ENCODE measurements at regions not wholly inside any gene's neighbourhood (a gene's known extent, or its start where the extent isn't known, plus 50 kb on each side); places are given as distances from the start of the nearest gene placed in this dataset.

GRCh38 chr13:104143760-104144416 is 1077.7 kb upstream of the SLC10A2 start:
- H3K4me3 ChIP-seq (ENCODE audit: control insufficient read depth, low read depth, low read length) = no peak overlapping the region
- no peak for DNase-seq (ENCODE audit: low read depth)
- TF ChIP-seq CTCF (IDR thresholded peaks at IDR 0.05; ENCODE audit: control insufficient read depth, insufficient read depth, low read depth, low read length, missing control alignments) = no peak

- TF ChIP-seq CTCF (IDR thresholded peaks at IDR 0.05; ENCODE audit: control insufficient read depth, insufficient read depth, low read depth, low read length, missing control alignments) = no peak
- no peak for DNase-seq (ENCODE audit: low read depth)
These were observed 1074.3 kb upstream of the SLC10A2 start for GRCh38 chr13:104140552-104140951.

GRCh38 chr13:104137416-104137815 is 1071.2 kb upstream of the SLC10A2 start:
- no peak for TF ChIP-seq CTCF (IDR thresholded peaks at IDR 0.05; ENCODE audit: control insufficient read depth, insufficient read depth, low read depth, low read length, missing control alignments)
- H3K4me3 ChIP-seq (ENCODE audit: control insufficient read depth, low read depth, low read length) = no peak overlapping the region
- DNase-seq (ENCODE audit: low read depth) = no peak

More at GRCh38 chr13:104140552-104140951, 1074.3 kb upstream of the SLC10A2 start:
- no peak overlapping the region for H3K4me3 ChIP-seq (ENCODE audit: control insufficient read depth, low read depth, low read length)

- DNase-seq (ENCODE audit: low read depth) = no peak
- no peak for TF ChIP-seq CTCF (IDR thresholded peaks at IDR 0.05; ENCODE audit: control insufficient read depth, insufficient read depth, low read depth, low read length, missing control alignments)
- no peak overlapping the region for H3K4me3 ChIP-seq (ENCODE audit: control insufficient read depth, low read depth, low read length)
These were observed 1066.6 kb upstream of the SLC10A2 start for GRCh38 chr13:104132849-104133248.

GRCh38 chr13:104114101-104114500 is 1047.9 kb upstream of the SLC10A2 start:
- DNase-seq (ENCODE audit: low read depth) = no peak
- H3K4me3 ChIP-seq (ENCODE audit: control insufficient read depth, low read depth, low read length) = no peak overlapping the region
- TF ChIP-seq CTCF (IDR thresholded peaks at IDR 0.05; ENCODE audit: control insufficient read depth, insufficient read depth, low read depth, low read length, missing control alignments) = no peak

GRCh38 chr13:104111031-104111430 is 1044.8 kb upstream of the SLC10A2 start:
- H3K4me3 ChIP-seq (ENCODE audit: control insufficient read depth, low read depth, low read length) = no peak overlapping the region
- no peak for DNase-seq (ENCODE audit: low read depth)
- TF ChIP-seq CTCF (IDR thresholded peaks at IDR 0.05; ENCODE audit: control insufficient read depth, insufficient read depth, low read depth, low read length, missing control alignments) = no peak

All from AG09309 (cell line).